Panc1 (cell line): ENCODE measurements at regions not wholly inside any gene's neighbourhood (a gene's known extent, or its start where the extent isn't known, plus 50 kb on each side); places are given as distances from the start of the nearest gene placed in this dataset.

Source experiments
- ATAC-seq: fragments of 200-7000 bp; cut with Tn5 transposase; 2 replicates; pipeline ENCODE4 v1.9.1; 2020; ENCODE audit warnings: mild to moderate bottlenecking, moderate library complexity
- BruUV-seq: library from RNA; stranded (reverse); fragments of 400-500 nt; replicated peaks from 2 replicates; lab custom pipeline; 2021; lab: Mats Ljungman, UMichigan
- CTCF ChIA-PET: fragments of 300-600 bp; sonication (Branson Sonifier 250); formaldehyde crosslinking; loops from one replicate; lab custom pipeline; 2022; ENCODE audit warnings: antibody characterized with exemption; lab: Charles Lee
- POLR2A ChIA-PET: fragments of 300-600 bp; sonication (Branson Sonifier 250); formaldehyde crosslinking; loops from one replicate; lab custom pipeline; 2022; ENCODE audit warnings: antibody characterized with exemption; lab: Charles Lee
- DNase-seq: peaks from one replicate; pipeline ENCODE4 v3.0.0-alpha.2; 2010; ENCODE audit warnings: low read depth, low spot score
- H3K27ac ChIP-seq: 2 replicates; pipeline ENCODE4 v1.5.1; 2011; ENCODE audit warnings: mild to moderate bottlenecking, low read length, inconsistent platforms
- H3K27me3 ChIP-seq: fragments of 200-500 bp; sonication (Bioruptor generic); 2 replicates; pipeline ENCODE4 v1.6.0; 2014; ENCODE audit warnings: low read length, inconsistent platforms; ENCODE audit not compliant: control insufficient read depth, insufficient read depth
- H3K36me3 ChIP-seq: fragments of 200-500 bp; sonication (Bioruptor generic); 2 replicates; pipeline ENCODE4 v1.5.1; 2014; ENCODE audit warnings: inconsistent platforms, mild to moderate bottlenecking, low read length, moderate library complexity; ENCODE audit not compliant: control insufficient read depth, insufficient read depth
- H3K4me1 ChIP-seq: 2 replicates; pipeline ENCODE4 v1.5.1; 2011; ENCODE audit warnings: inconsistent platforms, mild to moderate bottlenecking, low read length, moderate library complexity; ENCODE audit not compliant: control insufficient read depth, insufficient read depth
- H3K4me3 ChIP-seq, 2 experiments: 2 replicates each; pipeline ENCODE4 v1.5.1; 2011 to 2012; ENCODE audit warnings: low read depth in 2 of 2, low read length in 2 of 2, mild to moderate bottlenecking in 2 of 2, inconsistent platforms in 1 of 2, moderate library complexity in 1 of 2
- H3K9me3 ChIP-seq: fragments of 200-500 bp; sonication (Bioruptor generic); 2 replicates; pipeline ENCODE4 v1.5.1; 2014; ENCODE audit warnings: low read depth, mild to moderate bottlenecking, inconsistent platforms, low read length, moderate library complexity; ENCODE audit not compliant: control insufficient read depth, insufficient read depth
- CTCF ChIP-seq: fragments of 450-650 bp; IDR thresholded peaks from 2 replicates; pipeline ENCODE4 v1.5.1; 2017; ENCODE audit warnings: mild to moderate bottlenecking
- POLR2AphosphoS5 ChIP-seq: IDR thresholded peaks from 2 replicates; pipeline ENCODE4 v1.6.1; 2012; ENCODE audit warnings: mild to moderate bottlenecking, low read depth, low read length, moderate library complexity
- REST ChIP-seq, 2 experiments: IDR thresholded peaks; 2 replicates each; pipeline ENCODE4 v1.6.1; 2011 to 2012; ENCODE audit warnings: low read depth in 2 of 2, control low read depth in 1 of 2, low read length in 1 of 2, mild to moderate bottlenecking in 1 of 2, moderate library complexity in 1 of 2; ENCODE audit not compliant: insufficient read depth in 1 of 2
- SIN3A ChIP-seq: IDR thresholded peaks from 2 replicates; pipeline ENCODE4 v1.6.1; 2012; ENCODE audit warnings: low read depth, mild to moderate bottlenecking, low read length, moderate library complexity, borderline replicate concordance; ENCODE audit not compliant: insufficient read depth
- TCF7L2 ChIP-seq: IDR thresholded peaks from 2 replicates; pipeline ENCODE4 v1.6.1; 2011; ENCODE audit warnings: mild to moderate bottlenecking, low read depth, low read length, inconsistent platforms
- in situ Hi-C: cut with HindIII; loops from 2 replicates; pipeline ENCODE4 v1.10.0; 2016; ENCODE audit warnings: low sequenced_read_pairs, low pct_unique_long_range_greater_than_20kb
- intact Hi-C: fragments of 100-400 bp; cut with micrococcal nuclease; formaldehyde crosslinking; loops from one replicate; pipeline ENCODE4 v1.10.0; 2022; ENCODE audit not compliant: unreplicated experiment

- H3K36me3 ChIP-seq, result no peaks in the 10 kb centered on the region
- no peaks in the 10 kb centered on the region for H3K27me3 ChIP-seq
- in situ Hi-C loops (no loop called here), intact Hi-C loops (no loop called here)
- BruUV-seq, result no TSS peak
- TF ChIP-seq POLR2AphosphoS5 (no peak), TCF7L2 (no peak), SIN3A (no peak), CTCF (no peak), REST (IDR thresholded peaks at IDR 0.05; ENCODE audit: insufficient read depth in 1 of 2, low read depth in 2 of 2, low read length in 1 of 2) (no peak)
- H3K27ac ChIP-seq, result no peak overlapping the region
- H3K4me3 ChIP-seq, result no peak overlapping the region
- no peaks in the 10 kb centered on the region for H3K9me3 ChIP-seq
- no peak for ATAC-seq
- DNase-seq, result no peak
- ChIA-PET CTCF (no interaction called here), POLR2A (no interaction called here)
- no peaks in the 10 kb centered on the region for H3K4me1 ChIP-seq
Measured at GRCh38 chr6:134378426-134378825, 60.5 kb upstream of the SGK1 start.

GRCh38 chr6:134376785-134377184, 58.9 kb upstream of the SGK1 start:
- TF ChIP-seq CTCF (no peak), REST (IDR thresholded peaks at IDR 0.05; ENCODE audit: insufficient read depth in 1 of 2, low read depth in 2 of 2, low read length in 1 of 2) (no peak), SIN3A (no peak), TCF7L2 (no peak), POLR2AphosphoS5 (no peak)
- DNase-seq (no peak), ATAC-seq (no peak)
- Histone ChIP-seq H3K27ac (no peak overlapping the region), H3K27me3 (no peaks in the 10 kb centered on the region), H3K4me3 (no peak overlapping the region), H3K4me1 (no peaks in the 10 kb centered on the region), H3K9me3 (no peaks in the 10 kb centered on the region), H3K36me3 (no peaks in the 10 kb centered on the region)
- intact Hi-C loops, result no loop called here
- CTCF ChIA-PET, result no interaction called here
- no TSS peak for BruUV-seq
- in situ Hi-C loops, result no loop called here
- POLR2A ChIA-PET, result no interaction called here
